ENCODE measurements at regions not wholly inside any gene's neighbourhood (a gene's known extent, or its start where the extent isn't known, plus 50 kb on each side); places are given as distances from the start of the nearest gene placed in this dataset.
"Not testable (repeated sequence)": the region's sequence is repeated elsewhere in the genome, so short reads cannot be mapped to it uniquely, and the experiment has no call there.

- H3K79me2 ChIP-seq (ENCODE audit: low read length) = no peaks in the 10 kb centered on the region
- no peaks in the 10 kb centered on the region for H3K36me3 ChIP-seq (replicated peaks; ENCODE audit: low read depth, low read length)
- no peak overlapping the region for H3K4me3 ChIP-seq (ENCODE audit: low read length)
- no peaks in the 10 kb centered on the region for H3K27me3 ChIP-seq (ENCODE audit: low read depth, low read length)
- H3K9ac ChIP-seq (ENCODE audit: low read length) = no peak overlapping the region
- no peak overlapping the region for H3K4me2 ChIP-seq (ENCODE audit: low read length)
- no peaks in the 10 kb centered on the region for H4K20me1 ChIP-seq (ENCODE audit: insufficient read depth, low read length)
- TF ChIP-seq EZH2phosphoT487 (IDR thresholded peaks at IDR 0.05; ENCODE audit: low read depth) (no peak), CTCF (IDR thresholded peaks at IDR 0.05; ENCODE audit: low read depth, low read length) (no peak)
- peak overlapping the region; percentile 45 for H3K27ac ChIP-seq (ENCODE audit: low read length)
- peaks cover 10% of the 10 kb centered on the region for H3K9me3 ChIP-seq (ENCODE audit: insufficient read depth, low read length)
- H3K4me1 ChIP-seq (ENCODE audit: low read length) = no peaks in the 10 kb centered on the region
- no peak overlapping the region for H2AFZ ChIP-seq (ENCODE audit: low read depth, low read length)
Measured at GRCh38 chr7:67918158-67918557, 921.5 kb downstream of the TYW1 start.

- Histone ChIP-seq H3K27me3 (ENCODE audit: low read depth, low read length) (no peaks in the 10 kb centered on the region), H3K9ac (ENCODE audit: low read length) (no peak overlapping the region), H3K4me1 (ENCODE audit: low read length) (no peaks in the 10 kb centered on the region), H3K4me2 (ENCODE audit: low read length) (no peak overlapping the region), H3K4me3 (ENCODE audit: low read length) (no peak overlapping the region), H3K36me3 (replicated peaks; ENCODE audit: low read depth, low read length) (no peaks in the 10 kb centered on the region), H2AFZ (ENCODE audit: low read depth, low read length) (no peak overlapping the region), H4K20me1 (ENCODE audit: insufficient read depth, low read length) (no peaks in the 10 kb centered on the region), H3K9me3 (ENCODE audit: insufficient read depth, low read length) (peaks cover 4% of the 10 kb centered on the region; the same call in 1 of the 2 replicates), H3K27ac (ENCODE audit: low read length) (no peak overlapping the region), H3K79me2 (ENCODE audit: low read length) (no peaks in the 10 kb centered on the region)
- TF ChIP-seq CTCF (IDR thresholded peaks at IDR 0.05; ENCODE audit: low read depth, low read length) (no peak), EZH2phosphoT487 (IDR thresholded peaks at IDR 0.05; ENCODE audit: low read depth) (no peak)
Measured at GRCh38 chr7:67923286-67923685, 926.7 kb downstream of the TYW1 start.

- Histone ChIP-seq H3K79me2 (ENCODE audit: low read length) (no peaks in the 10 kb centered on the region), H3K4me1 (ENCODE audit: low read length) (no peaks in the 10 kb centered on the region), H3K9ac (ENCODE audit: low read length) (no peak overlapping the region), H3K27me3 (ENCODE audit: low read depth, low read length) (no peaks in the 10 kb centered on the region), H3K4me3 (ENCODE audit: low read length) (no peak overlapping the region), H2AFZ (ENCODE audit: low read depth, low read length) (no peak overlapping the region), H3K27ac (ENCODE audit: low read length) (no peak overlapping the region), H3K9me3 (ENCODE audit: insufficient read depth, low read length) (no peaks in the 10 kb centered on the region), H3K4me2 (ENCODE audit: low read length) (no peak overlapping the region), H4K20me1 (ENCODE audit: insufficient read depth, low read length) (no peaks in the 10 kb centered on the region), H3K36me3 (replicated peaks; ENCODE audit: low read depth, low read length) (no peaks in the 10 kb centered on the region)
- TF ChIP-seq EZH2phosphoT487 (IDR thresholded peaks at IDR 0.05; ENCODE audit: low read depth) (no peak), CTCF (IDR thresholded peaks at IDR 0.05; ENCODE audit: low read depth, low read length) (no peak)
Measured at GRCh38 chr7:67928141-67928540, 931.5 kb downstream of the TYW1 start.

- H3K27me3 ChIP-seq (ENCODE audit: low read depth, low read length); H4K20me1 ChIP-seq (ENCODE audit: insufficient read depth, low read length); H3K27ac ChIP-seq (ENCODE audit: low read length); H3K4me3 ChIP-seq (ENCODE audit: low read length); H3K9me3 ChIP-seq (ENCODE audit: insufficient read depth, low read length); H3K79me2 ChIP-seq (ENCODE audit: low read length); H3K9ac ChIP-seq (ENCODE audit: low read length); H2AFZ ChIP-seq (ENCODE audit: low read depth, low read length); H3K4me2 ChIP-seq (ENCODE audit: low read length); H3K4me1 ChIP-seq (ENCODE audit: low read length); H3K36me3 ChIP-seq (replicated peaks; ENCODE audit: low read depth, low read length): not testable (repeated sequence)
Measured at GRCh38 chr7:67936447-67936846, 939.8 kb downstream of the TYW1 start.

GRCh38 chr7:67940400-67940799, 943.8 kb downstream of the TYW1 start:
- H3K9ac ChIP-seq (ENCODE audit: low read length) = no peak overlapping the region
- H3K4me2 ChIP-seq (ENCODE audit: low read length) = no peak overlapping the region
- no peak overlapping the region for H3K27ac ChIP-seq (ENCODE audit: low read length)
- no peak overlapping the region for H2AFZ ChIP-seq (ENCODE audit: low read depth, low read length)
- TF ChIP-seq CTCF (IDR thresholded peaks at IDR 0.05; ENCODE audit: low read depth, low read length) (no peak), EZH2phosphoT487 (IDR thresholded peaks at IDR 0.05; ENCODE audit: low read depth) (no peak)
- H4K20me1 ChIP-seq (ENCODE audit: insufficient read depth, low read length) = no peaks in the 10 kb centered on the region
- H3K36me3 ChIP-seq (replicated peaks; ENCODE audit: low read depth, low read length) = no peaks in the 10 kb centered on the region
- no peaks in the 10 kb centered on the region for H3K4me1 ChIP-seq (ENCODE audit: low read length)
- no peaks in the 10 kb centered on the region for H3K79me2 ChIP-seq (ENCODE audit: low read length)
- no peaks in the 10 kb centered on the region for H3K9me3 ChIP-seq (ENCODE audit: insufficient read depth, low read length)
- no peaks in the 10 kb centered on the region for H3K27me3 ChIP-seq (ENCODE audit: low read depth, low read length)
- no peak overlapping the region for H3K4me3 ChIP-seq (ENCODE audit: low read length)

Measured in OCI-LY3 (cell line).